ENCODE measurements at regions not wholly inside any gene's neighbourhood (a gene's known extent, or its start where the extent isn't known, plus 50 kb on each side); places are given as distances from the start of the nearest gene placed in this dataset.

DNA sequence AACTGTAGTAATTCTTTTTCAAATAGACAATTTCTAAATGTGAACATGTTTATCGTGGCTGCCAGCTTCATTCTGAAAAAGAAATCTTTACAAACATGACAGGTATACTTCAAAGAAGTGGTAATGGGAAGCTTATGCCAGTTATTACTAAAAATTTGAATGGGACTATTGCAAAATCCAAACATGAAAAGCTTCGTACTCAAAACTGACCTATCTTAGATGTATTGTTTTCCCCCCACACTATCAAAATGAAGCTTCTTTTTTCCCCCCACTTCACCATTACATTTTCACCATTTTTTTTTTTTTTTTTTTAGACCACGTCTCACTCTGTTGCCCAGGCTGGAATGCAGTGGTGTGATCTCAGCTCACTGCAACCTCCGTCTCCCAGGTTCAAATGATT lies 50.4 kb upstream of the SERTAD2 start:
- DNase-seq (ENCODE audit: low spot score): no peak

DNA sequence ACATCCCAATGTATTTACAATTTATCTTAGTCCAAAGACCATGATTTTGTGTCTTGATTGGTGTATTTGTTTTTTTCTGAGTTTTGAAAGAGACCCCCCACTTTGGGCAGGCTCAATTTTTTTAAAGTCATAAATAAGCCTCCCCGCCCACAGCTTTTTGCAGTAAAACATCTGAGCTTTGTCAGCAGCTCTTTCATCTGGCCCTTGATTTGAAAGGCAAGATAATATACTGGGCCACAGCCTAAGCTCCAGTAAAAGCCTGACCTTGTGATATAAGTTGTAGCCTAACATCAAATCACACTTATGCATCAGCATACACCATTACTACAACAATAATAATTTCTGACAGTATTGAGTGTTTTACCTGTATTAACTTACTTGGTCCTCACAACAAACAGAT lies 51.3 kb upstream of the SERTAD2 start:
- DNase-seq (ENCODE audit: low spot score): no peak

DNA sequence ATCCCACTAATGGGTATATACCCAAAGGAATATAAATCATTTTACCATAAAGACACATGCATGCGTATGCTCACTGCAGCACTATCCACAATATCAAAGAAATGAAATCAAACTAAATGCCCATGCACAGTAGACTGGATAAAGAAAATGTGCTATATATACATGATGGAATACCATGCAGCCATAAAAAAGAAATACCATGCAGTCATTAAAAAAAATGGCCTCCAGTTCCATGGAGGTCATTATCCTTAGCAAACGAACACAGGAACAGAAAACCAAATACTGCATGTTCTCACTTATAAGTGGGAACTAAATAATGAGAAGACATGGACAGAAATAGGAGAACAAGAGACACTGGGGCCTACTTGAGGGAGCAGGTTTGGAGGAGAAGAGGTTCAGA lies 53.6 kb upstream of the SERTAD2 start:
- no peak for DNase-seq (ENCODE audit: low spot score)

DNA sequence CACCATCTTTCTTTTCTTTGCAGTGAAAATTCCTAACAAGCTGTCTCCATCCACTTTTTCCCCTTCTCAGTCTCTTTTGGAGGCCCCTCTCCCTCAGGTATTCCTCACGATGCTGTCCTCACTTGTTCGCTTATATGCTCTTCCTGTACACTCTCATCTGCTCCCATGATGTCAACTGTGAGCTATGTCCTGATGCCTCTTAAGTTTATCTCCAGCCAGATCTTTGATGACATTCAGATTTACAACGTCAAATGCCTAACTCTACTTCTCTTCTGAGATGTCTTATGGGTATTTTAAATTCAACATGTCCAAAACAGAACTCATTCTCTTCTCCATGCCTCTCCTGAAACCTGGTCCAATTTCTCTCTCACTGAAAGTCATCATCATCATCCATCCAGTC lies 55.1 kb upstream of the SERTAD2 start:
- DNase-seq (ENCODE audit: low spot score): no peak

DNA sequence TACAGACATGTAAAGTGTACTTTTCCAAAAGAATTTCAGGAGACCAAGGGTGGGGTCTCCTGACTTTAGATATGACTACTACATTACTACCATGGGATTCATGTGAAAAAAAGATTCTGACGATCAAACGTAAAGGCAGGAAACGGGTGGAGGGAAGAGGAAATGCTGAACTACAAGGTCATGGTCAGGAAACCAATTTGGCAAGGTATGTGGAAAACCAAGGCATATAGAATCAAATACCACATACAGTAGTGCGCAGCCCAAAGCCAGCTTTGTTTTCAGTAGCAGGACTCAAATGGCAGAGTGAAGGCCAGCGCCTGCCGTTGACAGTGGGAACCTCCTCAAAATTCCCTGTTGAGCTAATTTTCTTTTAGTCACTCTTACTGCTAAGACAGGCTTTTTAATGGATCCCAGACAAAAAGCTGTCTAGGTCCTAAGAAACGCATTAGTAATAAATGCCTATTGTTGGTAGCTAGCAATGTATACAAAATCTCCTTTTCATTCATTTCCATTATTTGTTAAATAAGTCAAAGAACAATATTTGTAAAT lies 57.6 kb upstream of the SERTAD2 start:
- no peak for DNase-seq (ENCODE audit: low spot score)

DNA sequence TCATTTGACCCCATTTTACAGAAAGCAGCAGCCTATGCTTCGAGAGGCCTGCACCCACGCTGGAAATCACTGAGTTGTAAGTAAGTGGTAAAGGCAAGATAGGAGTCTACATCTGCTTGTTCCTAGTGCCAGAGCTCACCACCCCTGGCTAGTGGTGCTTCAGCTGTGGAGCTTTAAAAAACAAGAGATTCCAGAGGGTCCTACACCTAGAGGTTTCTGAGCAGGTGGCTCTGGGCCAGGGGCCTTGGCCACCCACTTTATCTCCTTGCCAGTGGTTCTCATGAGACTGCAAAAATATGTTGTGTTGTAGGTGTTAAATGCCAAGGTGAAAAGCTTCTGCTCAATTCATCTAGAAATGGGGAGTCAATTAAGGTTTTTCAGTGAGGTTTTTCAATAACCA lies 60.0 kb upstream of the SERTAD2 start:
- DNase-seq (ENCODE audit: low spot score): no peak

DNA sequence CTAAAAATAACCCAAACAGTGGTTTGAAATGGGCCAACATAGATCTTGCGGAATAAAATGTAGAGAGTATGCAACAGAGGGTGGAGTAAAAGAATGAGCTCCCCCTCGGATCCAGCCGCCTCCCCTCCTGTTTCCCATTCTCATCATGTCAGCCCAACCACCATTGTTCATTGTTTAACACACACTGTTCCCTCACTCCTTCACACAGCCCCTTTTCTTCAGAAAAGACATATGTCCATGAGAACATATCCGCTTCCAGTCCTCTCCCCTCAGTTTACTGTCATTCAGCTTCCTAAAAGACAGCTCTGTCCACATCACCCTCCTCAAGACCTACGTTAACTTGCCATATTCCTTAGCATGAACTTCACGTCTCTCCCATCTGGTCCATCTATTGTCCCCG lies 62.9 kb upstream of the SERTAD2 start:
- no peak for DNase-seq (ENCODE audit: low spot score)

DNA sequence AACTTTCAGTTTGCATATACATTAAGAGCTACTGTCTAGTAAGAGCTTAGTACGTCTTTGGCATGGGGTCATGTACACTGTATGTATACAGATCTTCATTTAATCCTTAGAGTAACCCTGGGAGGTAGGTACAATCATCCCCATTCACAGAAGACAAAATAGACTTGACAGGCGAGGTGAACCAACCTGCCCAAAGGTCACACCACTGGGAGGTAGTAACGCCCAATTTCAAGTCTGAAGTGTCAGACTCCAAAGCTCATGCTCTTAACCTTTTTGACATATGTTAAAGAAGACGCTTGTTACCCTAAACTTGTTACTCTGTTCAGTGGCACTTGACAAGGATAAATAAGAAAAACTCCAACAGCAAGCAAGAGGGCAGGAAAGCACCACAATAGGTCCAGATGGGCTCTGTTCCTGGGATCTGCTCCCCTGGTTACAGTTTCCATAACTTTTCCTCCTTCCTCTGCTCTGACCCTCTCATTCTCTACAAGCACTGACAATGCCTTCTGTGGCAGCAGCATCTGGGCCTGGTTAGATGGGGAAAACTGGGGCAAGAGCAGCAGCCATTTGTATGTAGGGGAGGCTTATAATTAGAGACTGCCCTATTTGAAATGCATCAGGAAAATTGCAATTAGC lies 64.7 kb upstream of the SERTAD2 start:
- no peak for DNase-seq (ENCODE audit: low spot score)

DNA sequence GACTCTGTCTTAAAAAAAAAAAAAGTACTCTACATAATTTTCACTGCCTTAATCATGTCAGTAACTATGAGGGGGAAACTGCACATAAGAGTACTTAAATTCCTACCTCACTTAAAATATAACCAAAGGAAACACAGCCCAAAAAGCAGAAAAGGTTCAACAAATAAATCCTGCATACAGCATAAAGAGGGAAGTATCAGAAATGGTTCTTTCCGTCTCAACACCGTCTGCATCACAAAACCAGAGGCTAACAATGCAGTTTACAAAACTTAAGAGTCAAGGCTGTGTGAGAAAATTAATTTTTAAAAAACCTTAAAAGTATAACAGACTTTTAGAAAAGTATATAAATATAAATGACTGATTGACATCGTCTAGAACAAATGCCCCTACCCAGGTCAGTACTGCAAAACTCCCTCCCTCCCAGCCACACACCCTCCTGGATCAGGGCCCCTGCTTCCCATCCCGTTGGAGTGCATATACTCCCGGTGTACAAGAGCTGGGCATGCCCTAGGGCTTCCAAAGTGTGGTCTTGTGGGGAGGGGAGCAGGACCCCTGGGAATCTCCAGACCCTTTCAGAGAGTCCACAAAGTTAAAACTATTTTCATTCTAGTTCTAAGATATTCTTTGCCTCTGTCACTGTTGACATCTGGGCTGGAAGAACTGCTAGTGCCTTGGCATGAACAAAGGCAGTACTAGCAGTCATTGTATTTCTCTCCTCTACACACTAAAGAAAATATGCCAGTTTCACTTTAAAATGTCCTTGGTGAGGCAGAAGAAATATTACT lies 67.0 kb upstream of the SERTAD2 start:
- no peak for DNase-seq (ENCODE audit: low spot score)

DNA sequence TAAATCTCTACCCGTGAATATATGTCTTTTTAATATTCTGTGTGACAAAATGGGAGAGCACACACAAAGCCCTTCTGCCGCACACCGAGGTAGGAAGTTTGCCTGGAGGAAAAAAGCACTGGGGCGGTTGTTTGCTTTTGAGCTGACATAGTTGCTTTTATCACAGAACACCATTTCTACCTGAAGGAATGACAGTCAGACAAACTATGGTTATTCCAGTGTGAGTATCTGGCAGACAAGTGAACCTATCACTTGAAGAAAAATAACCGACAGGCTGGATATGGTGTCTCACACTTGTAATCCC lies 67.6 kb upstream of the SERTAD2 start:
- DNase-seq (ENCODE audit: low spot score): no peak

DNA sequence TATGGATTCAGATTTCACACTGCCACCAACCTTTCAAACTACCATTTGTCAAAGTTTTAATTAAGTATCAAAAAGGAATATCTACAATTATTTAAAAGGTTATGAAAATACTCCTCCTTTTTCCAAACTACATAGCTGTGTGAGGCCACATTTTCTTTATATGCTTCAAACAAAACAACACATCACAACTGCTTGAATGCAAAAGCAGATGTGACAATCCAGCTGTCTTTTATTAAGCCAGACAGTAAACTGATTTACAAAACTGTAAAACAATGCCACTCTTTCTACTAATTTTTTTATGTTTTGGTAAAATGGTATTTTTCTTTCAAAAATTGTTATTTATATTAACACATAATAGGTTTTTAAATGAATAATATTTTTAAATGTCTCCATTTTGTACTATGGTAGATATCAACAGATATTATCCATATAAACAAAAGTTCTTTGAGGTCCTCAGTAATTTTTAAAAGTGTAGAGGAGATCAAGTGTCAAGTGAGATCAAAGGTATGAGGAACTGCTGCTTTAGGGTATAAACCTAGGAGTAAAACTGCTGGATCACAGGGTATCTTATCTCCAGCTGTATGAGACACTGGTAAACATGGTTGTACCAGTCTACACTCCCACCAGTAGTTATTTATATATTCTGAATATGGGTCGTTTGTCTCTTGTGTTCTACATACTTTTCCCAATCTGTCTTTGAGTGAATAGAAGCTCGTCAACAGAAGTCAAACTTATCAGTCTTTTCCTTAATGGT lies 68.8 kb upstream of the SERTAD2 start:
- DNase-seq (ENCODE audit: low spot score): no peak

DNA sequence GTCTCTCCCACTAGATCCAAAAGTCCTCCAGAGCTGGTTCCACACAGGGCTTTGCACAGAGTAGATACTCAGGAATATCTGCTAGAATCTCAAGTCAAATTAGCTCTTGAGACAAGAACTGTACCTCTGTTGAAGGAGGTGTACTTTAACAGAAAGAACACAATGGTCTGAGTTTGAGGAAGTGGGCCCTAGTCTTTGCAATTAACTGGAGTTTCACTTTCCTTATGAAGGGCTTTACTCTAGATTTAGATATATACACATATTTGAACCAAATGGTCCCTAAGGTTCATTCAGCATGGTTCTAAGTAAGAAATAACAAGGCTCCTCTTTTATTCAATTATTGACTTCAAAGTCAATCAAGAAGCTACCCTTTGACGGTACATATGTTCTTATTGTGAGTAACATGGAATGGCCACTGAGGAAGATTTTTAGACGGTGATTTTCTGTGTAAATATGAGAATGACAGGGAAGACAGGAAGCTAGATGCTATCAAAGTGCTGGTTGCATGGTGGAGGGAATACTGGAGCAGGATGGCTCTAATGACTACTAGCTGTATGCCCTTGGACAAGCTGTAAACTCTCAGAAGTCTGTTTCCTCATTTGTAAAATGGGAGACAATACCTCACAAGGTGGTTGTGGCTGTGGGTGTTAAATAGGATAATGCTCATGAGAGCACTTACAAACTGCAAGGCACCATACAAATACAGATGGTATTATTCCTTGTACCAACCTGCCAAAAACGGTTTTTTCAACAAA lies 73.5 kb upstream of the SERTAD2 start:
- no peak for DNase-seq (ENCODE audit: low spot score)

DNA sequence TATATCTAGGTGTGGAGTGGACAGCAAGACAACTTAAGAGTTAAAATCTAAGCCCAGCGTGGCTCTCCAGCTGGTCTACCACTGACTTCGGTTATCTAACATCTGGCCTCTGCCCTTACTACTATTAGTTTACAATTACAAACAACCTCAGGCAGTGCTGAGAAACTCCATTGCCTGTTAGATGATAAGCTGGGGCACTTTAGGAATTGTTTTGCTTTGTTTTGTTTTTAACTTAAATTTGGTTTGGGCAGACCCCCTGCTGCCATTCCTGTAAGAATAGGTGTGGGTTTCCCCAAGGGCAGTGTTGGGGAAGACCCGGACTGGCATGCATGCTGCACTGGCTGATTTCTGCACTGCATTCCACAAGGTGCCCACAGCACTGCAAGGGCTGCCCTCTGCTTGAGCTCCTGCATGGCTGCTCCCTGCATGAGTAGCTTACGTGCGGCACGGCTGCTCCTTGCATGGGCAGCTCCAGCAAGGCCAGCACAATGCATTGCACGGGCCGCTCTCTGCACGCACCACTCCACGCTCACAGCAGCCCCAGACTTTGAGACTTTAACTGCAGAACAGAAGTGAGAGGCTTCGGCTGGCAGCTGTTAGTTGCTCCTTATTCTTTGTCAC lies 74.2 kb upstream of the SERTAD2 start:
- DNase-seq (ENCODE audit: low spot score): peak; percentile 52

DNA sequence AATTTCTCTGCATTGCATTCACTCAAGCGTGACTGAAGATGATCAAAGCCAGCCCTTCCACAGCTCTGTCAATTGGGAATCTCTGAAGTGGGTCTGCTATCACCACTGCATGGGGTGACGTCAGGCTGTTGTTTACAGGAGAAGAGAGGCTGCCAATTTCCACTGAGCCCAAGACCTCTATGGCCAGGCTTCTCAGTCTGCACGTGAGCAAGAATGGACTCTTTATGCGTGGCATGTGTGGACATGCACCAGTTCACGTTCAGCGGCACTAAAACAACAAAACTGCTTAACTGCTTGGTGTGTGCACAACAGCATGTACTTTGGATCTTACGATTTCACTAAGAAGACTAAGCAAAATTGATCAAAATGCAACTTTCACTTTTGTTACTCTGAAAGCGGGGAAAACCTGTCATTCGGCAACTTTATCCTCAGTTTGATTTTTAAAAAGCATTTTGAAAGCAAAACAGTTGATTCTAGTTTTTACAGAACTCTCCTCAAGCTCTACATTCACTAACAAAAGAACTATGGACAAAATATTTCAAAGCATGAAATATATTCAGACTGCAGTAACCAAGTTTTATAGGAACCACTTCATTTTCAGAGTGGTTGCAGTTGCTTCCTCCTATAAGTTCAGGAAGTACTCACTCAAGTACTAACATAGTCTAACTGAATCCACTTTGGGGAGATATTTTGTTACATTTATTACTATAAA lies 77.0 kb upstream of the SERTAD2 start:
- DNase-seq (ENCODE audit: low spot score): peak; percentile 54

DNA sequence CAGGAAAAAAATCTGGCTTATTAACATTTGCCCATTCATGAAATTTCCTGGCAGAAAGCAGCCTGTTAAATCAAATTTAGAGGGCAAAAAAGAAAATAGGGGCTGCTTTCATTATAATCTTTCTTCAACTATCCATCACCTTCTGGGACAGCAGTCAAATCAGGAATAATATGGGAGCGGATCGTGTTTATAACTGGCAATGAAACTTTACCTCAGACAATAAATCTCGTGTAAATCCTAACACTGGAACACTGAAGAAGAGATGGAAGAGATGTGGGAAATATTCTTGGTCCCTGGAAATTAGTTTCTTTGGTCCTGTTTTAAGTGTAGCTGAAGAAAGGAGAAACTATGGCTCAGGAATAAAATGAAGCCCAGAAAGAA lies 77.5 kb upstream of the SERTAD2 start:
- DNase-seq (ENCODE audit: low spot score): no peak

DNA sequence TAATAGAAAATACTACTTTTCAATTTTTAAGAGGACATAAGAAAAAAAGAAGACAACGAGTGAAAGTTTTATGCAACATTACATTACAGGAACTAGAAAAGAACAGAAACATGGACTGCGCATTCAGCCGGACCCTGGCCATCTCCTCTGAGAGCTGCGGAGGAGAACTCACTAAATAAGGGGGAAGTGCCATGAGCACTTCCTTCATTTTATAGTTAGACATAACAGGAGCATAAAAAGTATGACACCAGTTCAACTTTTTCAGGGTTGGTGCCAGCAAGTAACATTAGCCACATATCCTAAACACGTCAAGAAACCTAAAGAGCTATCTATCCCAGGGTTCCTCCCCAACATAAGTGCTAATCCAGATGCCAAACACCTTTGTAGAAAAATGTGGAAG lies 78.0 kb upstream of the SERTAD2 start:
- no peak for DNase-seq (ENCODE audit: low spot score)

DNA sequence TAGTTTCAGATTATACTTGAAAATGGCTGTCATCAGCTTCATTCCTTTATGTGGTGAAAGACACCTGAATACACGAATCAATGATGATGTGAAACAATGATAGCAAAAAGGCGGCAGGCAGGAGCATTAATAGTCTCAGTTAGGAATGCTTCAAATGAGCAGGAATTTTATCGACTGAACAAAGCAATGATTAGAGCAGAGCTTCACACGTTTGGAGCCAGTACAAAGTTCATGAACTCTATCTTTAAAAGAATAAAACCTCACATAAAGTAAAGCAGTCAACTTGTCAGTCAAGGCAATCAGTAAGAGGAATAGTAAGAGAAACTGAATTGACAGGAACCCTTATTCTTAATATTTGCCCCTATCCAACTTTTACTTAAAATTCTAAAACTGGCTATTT lies 78.4 kb upstream of the SERTAD2 start:
- DNase-seq (ENCODE audit: low spot score): no peak

DNA sequence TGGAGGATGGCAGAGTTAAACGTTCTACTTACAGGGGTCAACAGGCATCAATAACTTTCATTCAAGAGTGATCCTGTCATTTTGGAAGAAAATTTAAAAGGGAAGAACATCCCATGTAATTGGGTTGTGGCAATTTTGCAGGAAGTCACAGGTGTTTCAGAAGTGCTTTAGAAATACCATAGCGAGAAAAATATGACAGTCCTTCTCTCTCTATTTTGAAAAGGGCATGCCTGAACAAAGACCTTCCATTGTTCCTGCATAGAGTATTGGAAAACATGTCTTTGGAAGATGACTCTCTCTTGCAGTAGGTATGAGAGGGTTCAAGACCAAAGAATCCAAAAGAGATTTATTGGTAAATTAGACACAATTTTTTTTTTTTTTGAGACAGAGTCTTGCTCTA lies 81.8 kb upstream of the SERTAD2 start:
- no peak for DNase-seq (ENCODE audit: low spot score)

DNA sequence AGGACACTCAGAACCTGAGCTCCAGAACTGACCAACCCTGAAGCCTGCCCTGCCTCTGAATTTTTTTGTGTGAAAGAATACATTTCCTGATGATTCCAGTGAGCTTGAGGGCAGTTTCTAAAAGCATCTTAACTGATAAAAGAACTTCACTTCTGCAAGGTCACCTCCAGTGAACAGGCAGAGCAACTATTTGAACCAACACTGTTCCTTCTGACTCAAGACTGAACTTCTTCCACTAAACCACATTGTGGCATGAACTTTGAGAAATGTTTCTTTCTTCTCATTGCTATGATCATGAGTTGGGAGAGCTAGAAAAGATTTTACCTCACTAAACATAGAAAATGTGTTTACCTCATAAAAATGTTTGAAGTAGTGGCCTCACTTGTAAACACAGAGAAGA lies 83.8 kb upstream of the SERTAD2 start:
- no peak for DNase-seq (ENCODE audit: low spot score)

DNA sequence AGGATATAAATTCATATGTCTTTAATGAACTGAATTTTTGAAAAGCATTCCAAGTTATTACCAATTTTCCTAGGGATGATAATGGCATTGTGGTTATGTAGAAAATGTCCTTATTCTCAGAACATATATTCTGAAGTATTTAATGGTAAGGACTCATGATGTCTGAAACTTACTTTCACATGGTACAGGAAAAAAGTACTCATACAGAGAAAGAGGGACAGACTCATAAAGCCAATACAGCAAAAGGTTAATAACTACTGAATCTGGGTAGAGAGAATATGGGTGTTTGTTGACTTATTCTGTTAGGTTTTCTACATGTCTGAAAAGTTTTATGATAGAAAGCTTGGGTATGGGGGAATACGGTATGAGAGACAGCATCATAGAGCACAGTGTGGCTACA lies 84.3 kb upstream of the SERTAD2 start:
- DNase-seq (ENCODE audit: low spot score): no peak

DNA sequence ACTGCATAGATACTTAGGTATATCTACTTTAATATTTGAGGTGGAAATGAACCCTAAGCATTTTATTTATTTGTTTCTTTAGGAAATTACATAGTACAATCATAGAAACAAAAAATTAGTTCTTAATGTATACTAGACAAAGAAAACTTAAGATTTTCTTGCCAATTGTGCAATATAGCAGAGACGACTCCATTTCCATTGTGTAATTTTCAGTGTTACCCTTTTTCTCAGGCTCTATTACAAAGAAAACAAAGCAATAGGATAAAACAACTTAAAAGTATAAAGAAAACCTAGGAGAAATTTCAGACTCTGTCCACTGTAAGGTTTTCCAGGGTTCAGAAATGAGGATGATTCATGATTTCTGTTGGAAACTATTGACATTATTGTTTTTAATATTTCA lies 89.0 kb upstream of the SERTAD2 start:
- no peak for DNase-seq (ENCODE audit: low spot score)

Measured in ecto neural progenitor cell (in vitro differentiated cells).